CD4-positive, alpha-beta T cell (primary cell): ENCODE measurements at regions not wholly inside any gene's neighbourhood (a gene's known extent, or its start where the extent isn't known, plus 50 kb on each side); places are given as distances from the start of the nearest gene placed in this dataset.

Experiments used
- ATAC-seq: fragments of 200-7000 bp; cut with Tn5 transposase; one replicate; pipeline ENCODE4 v1.10.0; 2022; ENCODE audit warnings: mild to moderate bottlenecking; ENCODE audit not compliant: poor library complexity
- CTCF ChIA-PET: fragments of 350-600 bp; sonication (Branson Sonifier 250); formaldehyde crosslinking; loops from one replicate; lab custom pipeline; 2021; ENCODE audit warnings: antibody characterized with exemption, inconsistent platforms; lab: Charles Lee
- POLR2A ChIA-PET: fragments of 350-600 bp; sonication (Branson Sonifier 250); formaldehyde crosslinking; loops from one replicate; lab custom pipeline; 2021; ENCODE audit warnings: antibody characterized with exemption, inconsistent platforms; lab: Charles Lee
- DNase-seq, 14 experiments: peaks; one replicate each; pipeline ENCODE4 v3.0.0-alpha.2; 2013 to 2020; ENCODE audit warnings: mixed read lengths in 2 of 14
- H3K27ac ChIP-seq, 2 donors: one replicate each; pipeline versions ENCODE4 v1.5.1 to v1.7.0; 2013; ENCODE audit warnings: low read length in 2 of 2, low read depth in 1 of 2, mild to moderate bottlenecking in 1 of 2
- H3K27me3 ChIP-seq, 2 experiments: 1 replicate in 1 of 2; 2 replicates in 1 of 2; pipeline versions ENCODE4 v1.6.1 to v1.7.0; 2013; ENCODE audit warnings: low read length in 2 of 2, control low read depth in 1 of 2, mild to moderate bottlenecking in 1 of 2, moderate library complexity in 1 of 2; ENCODE audit not compliant: insufficient read depth in 2 of 2, control insufficient read depth in 1 of 2
- H3K36me3 ChIP-seq: one replicate; pipeline ENCODE4 v1.6.1; 2013; ENCODE audit warnings: low read length, control low read depth; ENCODE audit not compliant: insufficient read depth
- H3K4me1 ChIP-seq: one replicate; pipeline ENCODE4 v1.6.1; 2013; ENCODE audit warnings: low read length, control low read depth; ENCODE audit not compliant: insufficient read depth
- H3K4me3 ChIP-seq: one replicate; pipeline ENCODE4 v1.5.1; 2013; ENCODE audit warnings: mild to moderate bottlenecking, low read length, moderate library complexity
- H3K9me3 ChIP-seq, 2 experiments: 1 replicate in 1 of 2; 2 replicates in 1 of 2; pipeline versions ENCODE4 v1.6.1 to v1.7.0; 2013; ENCODE audit warnings: low read length in 2 of 2, mild to moderate bottlenecking in 2 of 2, control low read depth in 1 of 2, moderate library complexity in 1 of 2; ENCODE audit not compliant: control insufficient read depth in 1 of 2, insufficient read depth in 1 of 2
- H3K27ac Mint-ChIP-seq: one replicate; pipeline ENCODE4 v1.8.0; 2020; ENCODE audit warnings: mixed read lengths
- H3K27me3 Mint-ChIP-seq: one replicate; pipeline ENCODE4 v1.8.0; 2021; ENCODE audit warnings: mixed read lengths
- H3K36me3 Mint-ChIP-seq: one replicate; pipeline ENCODE4 v1.8.0; 2021; ENCODE audit warnings: low read depth, mixed read lengths
- H3K4me1 Mint-ChIP-seq: one replicate; pipeline ENCODE4 v1.8.0; 2021; ENCODE audit warnings: low read depth, mixed read lengths
- H3K4me3 Mint-ChIP-seq: one replicate; pipeline ENCODE4 v1.8.0; 2020; ENCODE audit warnings: mild to moderate bottlenecking, mixed read lengths
- H3K9me3 Mint-ChIP-seq: one replicate; pipeline ENCODE4 v1.8.0; 2020; ENCODE audit warnings: mixed read lengths
- intact Hi-C, 2 experiments: fragments of 100-400 bp; cut with DNase I in 1 of 2; cut with micrococcal nuclease in 1 of 2; formaldehyde crosslinking; loops; one replicate each; pipeline versions ENCODE4 v1.15.1 to v1.9.0; 2023 to 2025; cut with DNase I, micrococcal nuclease
- TF ChIP-seq, protein P1 (sequence below): fragments of 200-600 bp; IDR thresholded peaks from one replicate; pipeline ENCODE4 v1.8.0; 2022; ENCODE audit warnings: antibody characterized with exemption, mild to moderate bottlenecking

DNA sequence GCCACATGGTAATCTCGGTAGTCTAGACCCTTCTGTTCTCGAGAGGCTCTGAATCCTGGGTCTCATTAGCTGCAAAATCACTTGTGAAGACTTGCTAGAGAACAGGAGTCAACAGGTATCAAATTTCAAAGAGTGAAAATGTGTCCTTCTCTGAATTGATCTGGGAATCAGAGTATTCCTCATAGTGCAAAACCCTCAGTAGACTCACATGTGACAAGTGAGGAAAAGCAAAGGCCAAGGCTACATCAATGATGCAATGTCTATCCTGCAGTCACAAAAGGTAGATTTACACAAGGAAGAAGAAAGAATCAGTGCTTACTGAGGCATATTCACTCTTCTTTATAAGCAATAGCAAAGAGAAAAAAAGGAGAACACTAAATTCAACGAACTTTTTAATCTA, 1220.0 kb upstream of the GJE1 start:
- Histone ChIP-seq H3K4me1 (no peaks in the 10 kb centered on the region), H3K9me3 (peaks cover 0 to 3% of the 10 kb centered on the region in 2 experiments), H3K4me3 (no peak overlapping the region), H3K27ac (no peak overlapping the region), H3K27me3 (no peaks in the 10 kb centered on the region), H3K36me3 (no peaks in the 10 kb centered on the region)
- no peak for ATAC-seq
- Mint-ChIP-seq H3K4me3 (no peak overlapping the region), H3K27me3 (no peaks in the 10 kb centered on the region), H3K9me3 (no peaks in the 10 kb centered on the region), H3K4me1 (no peaks in the 10 kb centered on the region), H3K36me3 (no peaks in the 10 kb centered on the region), H3K27ac (no peak overlapping the region)
- no peak for DNase-seq
- TF ChIP-seq, protein P1, sequence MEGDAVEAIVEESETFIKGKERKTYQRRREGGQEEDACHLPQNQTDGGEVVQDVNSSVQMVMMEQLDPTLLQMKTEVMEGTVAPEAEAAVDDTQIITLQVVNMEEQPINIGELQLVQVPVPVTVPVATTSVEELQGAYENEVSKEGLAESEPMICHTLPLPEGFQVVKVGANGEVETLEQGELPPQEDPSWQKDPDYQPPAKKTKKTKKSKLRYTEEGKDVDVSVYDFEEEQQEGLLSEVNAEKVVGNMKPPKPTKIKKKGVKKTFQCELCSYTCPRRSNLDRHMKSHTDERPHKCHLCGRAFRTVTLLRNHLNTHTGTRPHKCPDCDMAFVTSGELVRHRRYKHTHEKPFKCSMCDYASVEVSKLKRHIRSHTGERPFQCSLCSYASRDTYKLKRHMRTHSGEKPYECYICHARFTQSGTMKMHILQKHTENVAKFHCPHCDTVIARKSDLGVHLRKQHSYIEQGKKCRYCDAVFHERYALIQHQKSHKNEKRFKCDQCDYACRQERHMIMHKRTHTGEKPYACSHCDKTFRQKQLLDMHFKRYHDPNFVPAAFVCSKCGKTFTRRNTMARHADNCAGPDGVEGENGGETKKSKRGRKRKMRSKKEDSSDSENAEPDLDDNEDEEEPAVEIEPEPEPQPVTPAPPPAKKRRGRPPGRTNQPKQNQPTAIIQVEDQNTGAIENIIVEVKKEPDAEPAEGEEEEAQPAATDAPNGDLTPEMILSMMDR = no peak
- CTCF ChIA-PET = no interaction called here
- intact Hi-C loops = no loop called here
- POLR2A ChIA-PET = no interaction called here

DNA sequence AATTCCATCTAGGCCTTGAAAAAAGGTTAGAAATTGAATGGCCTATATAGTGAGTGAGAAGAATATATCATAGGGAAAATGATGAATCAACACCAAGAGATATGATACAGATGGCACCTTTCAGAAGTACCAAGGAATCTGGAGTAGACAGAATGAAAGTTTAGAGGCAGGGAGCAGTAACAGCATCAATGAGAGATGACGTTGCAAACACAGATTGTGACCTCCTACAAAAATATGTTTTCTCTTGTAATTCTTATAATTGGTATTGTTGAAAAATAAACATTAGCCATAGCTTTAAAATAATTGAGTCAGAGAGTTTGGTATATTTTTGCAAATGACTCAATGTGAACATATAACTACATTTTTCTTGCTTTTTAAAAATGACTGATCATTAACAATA, 1223.1 kb upstream of the GJE1 start:
- no peak overlapping the region for H3K27ac ChIP-seq
- POLR2A ChIA-PET = interaction anchor here (0.7 kb wide), 1 partner anchor 249 kb away, joined by 3 read pairs; no protein-coding TSS in a partner anchor
- ATAC-seq = no peak
- no peak overlapping the region for H3K27ac Mint-ChIP-seq
- no peaks in the 10 kb centered on the region for H3K4me1 Mint-ChIP-seq
- no peaks in the 10 kb centered on the region for H3K4me1 ChIP-seq
- TF ChIP-seq, protein P1 = no peak
- no peaks in the 10 kb centered on the region for H3K36me3 ChIP-seq
- no peak overlapping the region for H3K4me3 ChIP-seq
- H3K27me3 ChIP-seq = no peaks in the 10 kb centered on the region
- CTCF ChIA-PET = no interaction called here
- H3K27me3 Mint-ChIP-seq = no peaks in the 10 kb centered on the region
- no peak overlapping the region for H3K4me3 Mint-ChIP-seq
- intact Hi-C loops = no loop called here
- peaks cover 0 to 7% of the 10 kb centered on the region in 2 experiments for H3K9me3 ChIP-seq
- no peak for DNase-seq
- no peaks in the 10 kb centered on the region for H3K36me3 Mint-ChIP-seq
- no peaks in the 10 kb centered on the region for H3K9me3 Mint-ChIP-seq

DNA sequence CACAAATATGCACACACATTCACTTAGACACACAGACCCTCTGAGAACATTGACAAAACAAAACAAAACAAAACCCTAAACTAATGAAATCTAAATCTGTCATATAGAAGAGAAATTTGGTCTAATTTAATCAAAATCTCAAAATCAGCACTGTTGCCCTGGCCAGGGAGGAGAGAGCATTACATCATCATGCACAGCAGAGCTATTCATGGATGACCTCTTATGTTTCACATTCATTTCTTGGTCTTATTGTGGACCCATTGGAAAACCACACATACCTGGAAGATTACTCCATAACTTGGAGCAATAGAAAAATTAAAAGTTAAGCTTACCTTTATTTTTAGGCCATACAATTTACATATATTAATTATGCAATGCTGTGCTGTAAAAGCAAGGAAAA, 1223.6 kb upstream of the GJE1 start:
- Mint-ChIP-seq H3K27ac (no peak overlapping the region), H3K4me1 (no peaks in the 10 kb centered on the region), H3K27me3 (no peaks in the 10 kb centered on the region), H3K9me3 (no peaks in the 10 kb centered on the region), H3K36me3 (no peaks in the 10 kb centered on the region), H3K4me3 (no peak overlapping the region)
- H3K36me3 ChIP-seq = no peaks in the 10 kb centered on the region
- no peak for DNase-seq
- H3K9me3 ChIP-seq = peaks cover 0 to 7% of the 10 kb centered on the region in 2 experiments
- H3K27me3 ChIP-seq = no peaks in the 10 kb centered on the region
- no peak for ATAC-seq
- no peak overlapping the region for H3K4me3 ChIP-seq
- POLR2A ChIA-PET = no interaction called here
- intact Hi-C loops = no loop called here
- TF ChIP-seq, protein P1 = no peak
- no peaks in the 10 kb centered on the region for H3K4me1 ChIP-seq
- CTCF ChIA-PET = no interaction called here
- H3K27ac ChIP-seq = no peak overlapping the region
